Activated naive CD8-positive, alpha-beta T cell treated with anti-CD3 and anti-CD28 coated beads for 36 hours (primary cell): ENCODE measurements at regions not wholly inside any gene's neighbourhood (a gene's known extent, or its start where the extent isn't known, plus 50 kb on each side); places are given as distances from the start of the nearest gene placed in this dataset.
"Not testable (repeated sequence)": the region's sequence is repeated elsewhere in the genome, so short reads cannot be mapped to it uniquely, and the experiment has no call there.

Experiments used
- DNase-seq: peaks from one replicate; pipeline ENCODE4 v3.0.0; 2021
- H3K27ac Mint-ChIP-seq: one replicate; pipeline ENCODE4 v1.8.0; 2022; ENCODE audit warnings: mild to moderate bottlenecking, moderate library complexity, mixed read lengths
- H3K27me3 Mint-ChIP-seq: one replicate; pipeline ENCODE4 v1.8.0; 2022; ENCODE audit warnings: mild to moderate bottlenecking, mixed read lengths
- H3K36me3 Mint-ChIP-seq: one replicate; pipeline ENCODE4 v1.8.0; 2021; ENCODE audit warnings: mild to moderate bottlenecking, mixed read lengths
- H3K4me1 Mint-ChIP-seq: one replicate; pipeline ENCODE4 v1.8.0; 2021; ENCODE audit warnings: mixed read lengths
- H3K4me3 Mint-ChIP-seq: one replicate; pipeline ENCODE4 v1.8.0; 2022; ENCODE audit warnings: mild to moderate bottlenecking, moderate library complexity, mixed read lengths
- H3K9me3 Mint-ChIP-seq: one replicate; pipeline ENCODE4 v1.8.0; 2022; ENCODE audit warnings: mixed read lengths

GRCh38 chr1:101371259-101371658 lies 134.4 kb downstream of the S1PR1 start:
- no peaks in the 10 kb centered on the region for H3K27me3 Mint-ChIP-seq
- no peaks in the 10 kb centered on the region for H3K36me3 Mint-ChIP-seq
- H3K27ac Mint-ChIP-seq, result no peak overlapping the region
- DNase-seq, result peak; percentile 12
- peaks cover 8% of the 10 kb centered on the region for H3K9me3 Mint-ChIP-seq
- H3K4me3 Mint-ChIP-seq, result no peak overlapping the region
- H3K4me1 Mint-ChIP-seq, result peaks cover 9% of the 10 kb centered on the region

GRCh38 chr1:101373570-101373969 lies 136.8 kb downstream of the S1PR1 start:
- DNase-seq, result no peak
- peaks cover 9% of the 10 kb centered on the region for H3K4me1 Mint-ChIP-seq
- no peak overlapping the region for H3K27ac Mint-ChIP-seq
- H3K4me3 Mint-ChIP-seq, result no peak overlapping the region
- H3K36me3 Mint-ChIP-seq, result no peaks in the 10 kb centered on the region
- peaks cover 8% of the 10 kb centered on the region for H3K9me3 Mint-ChIP-seq
- no peaks in the 10 kb centered on the region for H3K27me3 Mint-ChIP-seq

- H3K4me3 Mint-ChIP-seq, H3K27ac Mint-ChIP-seq, H3K9me3 Mint-ChIP-seq, H3K27me3 Mint-ChIP-seq, H3K36me3 Mint-ChIP-seq, DNase-seq: not testable (repeated sequence)
- H3K4me1 Mint-ChIP-seq, result peaks cover 15% of the 10 kb centered on the region
Observed at GRCh38 chr1:101375448-101375847, 138.6 kb downstream of the S1PR1 start.

- Mint-ChIP-seq H3K9me3 (peaks cover 8% of the 10 kb centered on the region), H3K27me3 (no peaks in the 10 kb centered on the region), H3K4me3 (no peak overlapping the region), H3K36me3 (no peaks in the 10 kb centered on the region), H3K4me1 (peaks cover 10% of the 10 kb centered on the region), H3K27ac (no peak overlapping the region)
- DNase-seq, result no peak
Observed at GRCh38 chr1:101376121-101377083, 139.6 kb downstream of the S1PR1 start.

GRCh38 chr1:101377084-101377835 lies 140.4 kb downstream of the S1PR1 start:
- Mint-ChIP-seq H3K27ac (no peak overlapping the region), H3K36me3 (no peaks in the 10 kb centered on the region), H3K27me3 (no peaks in the 10 kb centered on the region), H3K9me3 (peaks cover 8% of the 10 kb centered on the region), H3K4me3 (no peak overlapping the region), H3K4me1 (peaks cover 7% of the 10 kb centered on the region)
- no peak for DNase-seq

- no peaks in the 10 kb centered on the region for H3K9me3 Mint-ChIP-seq
- no peak overlapping the region for H3K27ac Mint-ChIP-seq
- H3K36me3 Mint-ChIP-seq, result no peaks in the 10 kb centered on the region
- no peak overlapping the region for H3K4me3 Mint-ChIP-seq
- H3K4me1 Mint-ChIP-seq, result peaks cover 7% of the 10 kb centered on the region
- H3K27me3 Mint-ChIP-seq, result no peaks in the 10 kb centered on the region
- DNase-seq, result no peak
Observed at GRCh38 chr1:101379037-101379436, 142.2 kb downstream of the S1PR1 start.

- Mint-ChIP-seq H3K9me3 (no peaks in the 10 kb centered on the region), H3K4me3 (no peak overlapping the region), H3K27me3 (no peaks in the 10 kb centered on the region), H3K36me3 (no peaks in the 10 kb centered on the region), H3K27ac (peak overlapping the region; percentile 14), H3K4me1 (peaks cover 7% of the 10 kb centered on the region)
- no peak for DNase-seq
Observed at GRCh38 chr1:101379950-101380349, 143.1 kb downstream of the S1PR1 start.

- H3K9me3 Mint-ChIP-seq, result peaks cover 3% of the 10 kb centered on the region
- H3K27ac Mint-ChIP-seq, result no peak overlapping the region
- H3K4me3 Mint-ChIP-seq, result no peak overlapping the region
- H3K36me3 Mint-ChIP-seq, result no peaks in the 10 kb centered on the region
- H3K4me1 Mint-ChIP-seq, result peaks cover 7% of the 10 kb centered on the region
- no peak for DNase-seq
- H3K27me3 Mint-ChIP-seq, result no peaks in the 10 kb centered on the region
Observed at GRCh38 chr1:101382135-101382534, 145.3 kb downstream of the S1PR1 start.

GRCh38 chr1:101388904-101389546 lies 152.2 kb downstream of the S1PR1 start:
- H3K27me3 Mint-ChIP-seq, result no peaks in the 10 kb centered on the region
- peaks cover 3% of the 10 kb centered on the region for H3K36me3 Mint-ChIP-seq
- peaks cover 5% of the 10 kb centered on the region for H3K4me1 Mint-ChIP-seq
- DNase-seq, result peak; percentile 11
- H3K27ac Mint-ChIP-seq, result no peak overlapping the region
- H3K9me3 Mint-ChIP-seq, result peaks cover 9% of the 10 kb centered on the region
- no peak overlapping the region for H3K4me3 Mint-ChIP-seq

GRCh38 chr1:101389547-101389929 lies 152.7 kb downstream of the S1PR1 start:
- no peak for DNase-seq
- no peak overlapping the region for H3K4me3 Mint-ChIP-seq
- H3K27me3 Mint-ChIP-seq, result no peaks in the 10 kb centered on the region
- H3K27ac Mint-ChIP-seq, result no peak overlapping the region
- H3K9me3 Mint-ChIP-seq, result peaks cover 9% of the 10 kb centered on the region
- peaks cover 3% of the 10 kb centered on the region for H3K36me3 Mint-ChIP-seq
- peaks cover 5% of the 10 kb centered on the region for H3K4me1 Mint-ChIP-seq

GRCh38 chr1:101392552-101392951 lies 155.7 kb downstream of the S1PR1 start:
- no peak for DNase-seq
- Mint-ChIP-seq H3K27me3 (peaks cover 5% of the 10 kb centered on the region), H3K36me3 (peaks cover 3% of the 10 kb centered on the region), H3K4me3 (no peak overlapping the region), H3K27ac (no peak overlapping the region), H3K9me3 (peaks cover 7% of the 10 kb centered on the region), H3K4me1 (peaks cover 5% of the 10 kb centered on the region)

- DNase-seq, result no peak
- H3K36me3 Mint-ChIP-seq, result no peaks in the 10 kb centered on the region
- H3K27me3 Mint-ChIP-seq, result peaks cover 5% of the 10 kb centered on the region
- H3K27ac Mint-ChIP-seq, result no peak overlapping the region
- H3K4me3 Mint-ChIP-seq, result no peak overlapping the region
- H3K4me1 Mint-ChIP-seq, result peaks cover 3% of the 10 kb centered on the region
- H3K9me3 Mint-ChIP-seq, result no peaks in the 10 kb centered on the region
Observed at GRCh38 chr1:101394041-101394440, 157.2 kb downstream of the S1PR1 start.

- Mint-ChIP-seq H3K27me3 (peaks cover 5% of the 10 kb centered on the region), H3K36me3 (no peaks in the 10 kb centered on the region), H3K9me3 (no peaks in the 10 kb centered on the region), H3K4me1 (no peaks in the 10 kb centered on the region), H3K4me3 (no peak overlapping the region), H3K27ac (no peak overlapping the region)
- no peak for DNase-seq
Observed at GRCh38 chr1:101399222-101399621, 162.4 kb downstream of the S1PR1 start.

- no peak overlapping the region for H3K27ac Mint-ChIP-seq
- peaks cover 19% of the 10 kb centered on the region for H3K4me1 Mint-ChIP-seq
- no peaks in the 10 kb centered on the region for H3K9me3 Mint-ChIP-seq
- peaks cover 2% of the 10 kb centered on the region for H3K36me3 Mint-ChIP-seq
- H3K27me3 Mint-ChIP-seq, result peaks cover 3% of the 10 kb centered on the region
- no peak overlapping the region for H3K4me3 Mint-ChIP-seq
- no peak for DNase-seq
Observed at GRCh38 chr1:101406271-101406670, 169.5 kb downstream of the S1PR1 start.

- Mint-ChIP-seq H3K36me3 (peaks cover 2% of the 10 kb centered on the region), H3K27ac (no peak overlapping the region), H3K4me3 (no peak overlapping the region), H3K4me1 (peaks cover 19% of the 10 kb centered on the region), H3K9me3 (peaks cover 2% of the 10 kb centered on the region), H3K27me3 (peaks cover 7% of the 10 kb centered on the region)
- DNase-seq, result no peak
Observed at GRCh38 chr1:101406681-101407080, 169.9 kb downstream of the S1PR1 start.
